GM12878 (cell line): ENCODE measurements at regions not wholly inside any gene's neighbourhood (a gene's known extent, or its start where the extent isn't known, plus 50 kb on each side); places are given as distances from the start of the nearest gene placed in this dataset.
A peak's percentile ranks its signal among the peaks of the same experiment; 100 is the strongest.

Experiments used
- ATAC-seq: fragments of 200-7000 bp; cut with Tn5 transposase; 3 replicates; pipeline ENCODE4 v1.9.1; 2020; ENCODE audit warnings: mild to moderate bottlenecking, moderate library complexity
- BruUV-seq: library from RNA; stranded (reverse); fragments of 400-500 nt; replicated peaks from 2 replicates; lab custom pipeline; 2021; lab: Mats Ljungman, UMichigan
- CTCF ChIA-PET: fragments of 300-600 bp; sonication (Branson Sonifier 250); formaldehyde crosslinking; extraction: SDS; loops from one replicate; lab custom pipeline; 2021; ENCODE audit warnings: inconsistent platforms; lab: Yijun Ruan, JAX
- POLR2A ChIA-PET: fragments of 350-600 bp; formaldehyde crosslinking; extraction: SDS; loops from one replicate; lab custom pipeline; 2021; ENCODE audit warnings: inconsistent platforms; lab: Charles Lee
- RAD21 ChIA-PET: fragments of 300-600 bp; sonication (Branson Sonifier 250); formaldehyde crosslinking; loops from one replicate; lab custom pipeline; 2023; ENCODE audit warnings: antibody characterized with exemption; ENCODE audit not compliant: unreplicated experiment; lab: Charles Lee
- SMC1A ChIA-PET: fragments of 300-600 bp; sonication (Branson Sonifier 250); formaldehyde crosslinking; loops from one replicate; lab custom pipeline; 2023; ENCODE audit not compliant: unreplicated experiment, uncharacterized antibody; lab: Charles Lee
- DNase-seq: peaks from one replicate; pipeline ENCODE4 v3.0.0-alpha.2; 2011; ENCODE audit warnings: low read depth, low spot score
- FAIRE-seq: peaks from 3 replicates; lab custom pipeline; 2011; peaks lifted over from hg19 to GRCh38; lab: Jason Lieb, UNC
- H2AFZ ChIP-seq: 2 replicates; pipeline ENCODE4 v1.6.0; 2011; ENCODE audit warnings: low read depth, low read length, control low read depth; ENCODE audit not compliant: control insufficient read depth
- H3K27ac ChIP-seq: 2 replicates; pipeline ENCODE4 v1.5.1; 2011; ENCODE audit warnings: control low read depth; ENCODE audit not compliant: control insufficient read depth, insufficient read depth
- H3K27me3 ChIP-seq, 2 experiments: replicated peaks in 1 of 2; 2 replicates each; pipeline versions ENCODE4 v1.6.0 to v1.6.1; 2011; ENCODE audit warnings: low read length in 1 of 2; ENCODE audit not compliant: control insufficient read depth in 2 of 2, insufficient read depth in 2 of 2
- H3K36me3 ChIP-seq, 2 experiments: 2 replicates each; pipeline ENCODE4 v1.5.1; 2011; ENCODE audit warnings: low read length in 1 of 2; ENCODE audit not compliant: control insufficient read depth in 2 of 2, insufficient read depth in 2 of 2
- H3K4me1 ChIP-seq: 2 replicates; pipeline ENCODE4 v1.6.1; 2011; ENCODE audit warnings: mild to moderate bottlenecking, low read length, moderate library complexity, mixed read lengths; ENCODE audit not compliant: control insufficient read depth, insufficient read depth
- H3K4me2 ChIP-seq: 2 replicates; pipeline ENCODE4 v1.6.0; 2011; ENCODE audit warnings: control low read depth; ENCODE audit not compliant: control insufficient read depth, insufficient read depth
- H3K4me3 ChIP-seq: fragments of 200-600 bp; sonication (generic); 2 replicates; pipeline ENCODE4 v1.5.1; 2016
- H3K79me2 ChIP-seq: 2 replicates; pipeline ENCODE4 v1.6.0; 2011; ENCODE audit warnings: low read length; ENCODE audit not compliant: control insufficient read depth, insufficient read depth
- H3K9ac ChIP-seq: 2 replicates; pipeline ENCODE4 v1.8.0; 2011; ENCODE audit warnings: low read length, control low read depth, mixed read lengths; ENCODE audit not compliant: control insufficient read depth, insufficient read depth
- H3K9me3 ChIP-seq: replicated peaks from 3 replicates; pipeline ENCODE4 v1.5.1; 2011; ENCODE audit warnings: mild to moderate bottlenecking, low read length; ENCODE audit not compliant: control insufficient read depth, insufficient read depth
- H4K20me1 ChIP-seq: 2 replicates; pipeline ENCODE4 v1.6.0; 2011; ENCODE audit not compliant: control insufficient read depth, insufficient read depth
- FOXK2 ChIP-seq: fragments of 450-650 bp; IDR thresholded peaks from 2 replicates; pipeline ENCODE4 v1.6.1; 2017; ENCODE audit warnings: mild to moderate bottlenecking, moderate library complexity
- GABPA ChIP-seq: IDR thresholded peaks from 2 replicates; pipeline ENCODE4 v1.6.1; 2014; ENCODE audit warnings: antibody characterized with exemption, low read depth, mild to moderate bottlenecking, inconsistent platforms
- JUNB ChIP-seq: IDR thresholded peaks from 2 replicates; pipeline ENCODE4 v1.6.1; 2016; ENCODE audit warnings: antibody characterized with exemption, mild to moderate bottlenecking
- KAT2A ChIP-seq: conservative IDR thresholded peaks from 2 replicates; pipeline ENCODE4 v1.6.1; 2011; ENCODE audit warnings: low read depth, low read length; ENCODE audit not compliant: control insufficient read depth
- MEF2A ChIP-seq: IDR thresholded peaks from 2 replicates; pipeline ENCODE4 v1.6.1; 2011; ENCODE audit warnings: low read depth, mild to moderate bottlenecking, low read length, moderate library complexity; ENCODE audit not compliant: insufficient read depth
- NFIC ChIP-seq: IDR thresholded peaks from 2 replicates; pipeline ENCODE4 v1.6.1; 2012; ENCODE audit warnings: low read depth, mild to moderate bottlenecking, inconsistent platforms, low read length, moderate library complexity
- NFYA ChIP-seq: IDR thresholded peaks from 2 replicates; pipeline ENCODE4 v1.6.1; 2011; ENCODE audit warnings: low read depth, mild to moderate bottlenecking, low read length, improper control_type of control experiment, borderline replicate concordance
- NR2F1 ChIP-seq: fragments of 450-650 bp; conservative IDR thresholded peaks from 2 replicates; pipeline ENCODE4 v1.6.1; 2017; ENCODE audit warnings: mild to moderate bottlenecking
- PAX8 ChIP-seq: fragments of 450-650 bp; IDR thresholded peaks from 2 replicates; pipeline ENCODE4 v1.6.1; 2017; ENCODE audit warnings: mild to moderate bottlenecking, moderate library complexity
- PML ChIP-seq: IDR thresholded peaks from 2 replicates; pipeline ENCODE4 v1.6.1; 2012; ENCODE audit warnings: low read length, inconsistent platforms
- POLR2AphosphoS5 ChIP-seq: IDR thresholded peaks from 2 replicates; pipeline ENCODE4 v1.6.1; 2011; ENCODE audit warnings: mild to moderate bottlenecking, low read length, inconsistent platforms
- SMC3 ChIP-seq: IDR thresholded peaks from 2 replicates; pipeline ENCODE4 v1.6.1; 2011; ENCODE audit warnings: low read length, improper control_type of control experiment, borderline replicate concordance
- STAT1 ChIP-seq: fragments of 450-650 bp; conservative IDR thresholded peaks from 2 replicates; pipeline ENCODE4 v1.6.1; 2014; ENCODE audit warnings: antibody characterized with exemption, mild to moderate bottlenecking
- ZZZ3 ChIP-seq: IDR thresholded peaks from 2 replicates; pipeline ENCODE4 v1.6.1; 2011; ENCODE audit warnings: low read depth; ENCODE audit not compliant: control insufficient read depth, insufficient read length
- WGBS: methylation state at CpG from one replicate; pipeline ENCODE4 v1.1.6; 2016; ENCODE audit warnings: low lambda C conversion rate; ENCODE audit not compliant: insufficient replicate concordance, insufficient coverage; ENCODE audit errors: missing lambda C conversion rate; 5-methylcytosine and 5-hydroxymethylcytosine counted together
- in situ Hi-C: fragments of 300-500 bp; cut with MboI; formaldehyde crosslinking; loops from 9 replicates; pipeline ENCODE4 v1.14.3; 2018; ENCODE audit warnings: mixed read lengths
- intact Hi-C: fragments of 100-400 bp; cut with micrococcal nuclease; formaldehyde crosslinking; loops from one replicate; pipeline ENCODE4 v1.14.2; 2022; ENCODE audit not compliant: unreplicated experiment
- TF ChIP-seq, protein P1 (sequence below): fragments of 450-650 bp; IDR thresholded peaks from 2 replicates; pipeline ENCODE4 v1.6.1; 2017; ENCODE audit warnings: mild to moderate bottlenecking, low read depth, inconsistent platforms; ENCODE audit not compliant: poor library complexity, severe bottlenecking

DNA sequence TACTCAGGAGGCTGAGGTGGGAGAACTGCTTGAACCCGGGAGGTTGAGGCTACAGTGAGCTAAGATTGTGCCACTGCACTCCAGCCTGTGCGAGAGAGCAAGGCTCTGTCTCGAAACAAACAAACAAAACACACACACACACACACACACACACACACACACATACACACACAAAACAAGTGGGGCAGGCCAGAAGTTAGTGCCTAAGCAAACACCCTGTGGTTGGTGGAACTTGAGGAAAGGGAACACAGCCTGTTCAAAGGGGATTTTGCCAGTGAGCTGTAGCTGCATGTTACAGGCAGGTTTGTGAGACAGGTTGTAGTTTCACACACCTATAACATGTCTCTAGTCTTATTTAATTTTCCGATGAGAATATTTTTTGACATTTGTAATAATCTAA, 175.3 kb upstream of the CLEC14A start:
- no peaks in the 10 kb centered on the region for H3K36me3 ChIP-seq
- no peaks in the 10 kb centered on the region for H3K79me2 ChIP-seq
- in situ Hi-C loops, result no loop called here
- H3K9ac ChIP-seq, result no peak overlapping the region
- no peak overlapping the region for H3K4me2 ChIP-seq
- BruUV-seq, result no TSS peak
- H4K20me1 ChIP-seq, result no peaks in the 10 kb centered on the region
- CTCF ChIA-PET, result interaction anchor here (0.6 to 1.1 kb wide), 2 partner anchors 13 to 383 kb away, joined by 3 read pairs; no protein-coding TSS in a partner anchor
- H3K4me1 ChIP-seq, result no peaks in the 10 kb centered on the region
- H3K27ac ChIP-seq, result no peak overlapping the region
- ATAC-seq (no peak), DNase-seq (no peak), FAIRE-seq (no peak)
- 25% methylated on average over 4 of the region's 4 CpGs for WGBS
- H2AFZ ChIP-seq, result no peak overlapping the region
- H3K27me3 ChIP-seq, result no peaks in the 10 kb centered on the region
- H3K9me3 ChIP-seq, result no peaks in the 10 kb centered on the region
- H3K4me3 ChIP-seq, result no peak overlapping the region
- TF ChIP-seq NFIC (no peak), FOXK2 (peak; percentile 32; the same call in 1 of the 2 replicates), STAT1 (no peak)
- POLR2A ChIA-PET, result no interaction called here
- RAD21 ChIA-PET, result no interaction called here
- SMC1A ChIA-PET, result interaction anchor here (0.6 to 1.1 kb wide), 3 partner anchors 12 to 169 kb away, joined by 3 read pairs; no protein-coding TSS in a partner anchor
- intact Hi-C loops, result no loop called here

DNA sequence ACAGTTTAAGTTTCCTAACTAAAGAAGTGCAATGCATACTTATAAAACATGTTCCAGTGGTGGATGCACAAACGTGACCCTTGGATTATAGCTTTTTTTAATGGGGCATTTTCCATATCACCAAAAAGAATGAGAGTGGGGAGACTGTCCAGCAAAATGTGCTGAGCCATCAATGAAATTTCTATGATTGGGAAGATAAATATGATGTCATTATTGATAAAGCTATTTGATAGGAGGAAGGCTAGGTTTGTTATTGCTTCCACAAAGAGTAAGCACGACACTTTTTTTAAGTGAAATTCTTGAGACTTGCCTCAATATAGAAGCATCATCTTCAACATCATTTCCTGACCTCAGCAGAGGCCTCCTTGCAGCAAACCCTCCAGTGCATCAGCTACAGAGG, 174.6 kb upstream of the CLEC14A start:
- DNase-seq (no peak), FAIRE-seq (no peak), ATAC-seq (no peak)
- no peaks in the 10 kb centered on the region for H3K27me3 ChIP-seq
- H3K4me1 ChIP-seq, result no peaks in the 10 kb centered on the region
- no peak overlapping the region for H2AFZ ChIP-seq
- no peaks in the 10 kb centered on the region for H3K79me2 ChIP-seq
- BruUV-seq, result no TSS peak
- in situ Hi-C loops (no loop called here), intact Hi-C loops (no loop called here)
- H3K36me3 ChIP-seq, result no peaks in the 10 kb centered on the region
- POLR2A ChIA-PET, result no interaction called here
- CTCF ChIA-PET, result interaction anchor here (0.6 kb wide), 1 partner anchor 382 kb away, joined by 3 read pairs; no protein-coding TSS in a partner anchor
- no peaks in the 10 kb centered on the region for H3K9me3 ChIP-seq
- H3K9ac ChIP-seq, result no peak overlapping the region
- H3K27ac ChIP-seq, result no peak overlapping the region
- H3K4me2 ChIP-seq, result no peak overlapping the region
- H4K20me1 ChIP-seq, result no peaks in the 10 kb centered on the region
- WGBS, result 16% methylated on average over 2 of the region's 2 CpGs
- H3K4me3 ChIP-seq, result no peak overlapping the region
- SMC1A ChIA-PET, result interaction anchor here (0.9 to 1.7 kb wide), 6 partner anchors 8 to 61 kb away, joined by 3 to 4 read pairs (median 3); no protein-coding TSS in a partner anchor
- RAD21 ChIA-PET, result no interaction called here
- TF ChIP-seq POLR2AphosphoS5 (no peak), GABPA (no peak), KAT2A (no peak), NFYA (no peak), SMC3 (no peak), JUNB (no peak), ZZZ3 (no peak), MEF2A (no peak), PAX8 (no peak), PML (no peak), NR2F1 (no peak)
- TF ChIP-seq, protein P1, sequence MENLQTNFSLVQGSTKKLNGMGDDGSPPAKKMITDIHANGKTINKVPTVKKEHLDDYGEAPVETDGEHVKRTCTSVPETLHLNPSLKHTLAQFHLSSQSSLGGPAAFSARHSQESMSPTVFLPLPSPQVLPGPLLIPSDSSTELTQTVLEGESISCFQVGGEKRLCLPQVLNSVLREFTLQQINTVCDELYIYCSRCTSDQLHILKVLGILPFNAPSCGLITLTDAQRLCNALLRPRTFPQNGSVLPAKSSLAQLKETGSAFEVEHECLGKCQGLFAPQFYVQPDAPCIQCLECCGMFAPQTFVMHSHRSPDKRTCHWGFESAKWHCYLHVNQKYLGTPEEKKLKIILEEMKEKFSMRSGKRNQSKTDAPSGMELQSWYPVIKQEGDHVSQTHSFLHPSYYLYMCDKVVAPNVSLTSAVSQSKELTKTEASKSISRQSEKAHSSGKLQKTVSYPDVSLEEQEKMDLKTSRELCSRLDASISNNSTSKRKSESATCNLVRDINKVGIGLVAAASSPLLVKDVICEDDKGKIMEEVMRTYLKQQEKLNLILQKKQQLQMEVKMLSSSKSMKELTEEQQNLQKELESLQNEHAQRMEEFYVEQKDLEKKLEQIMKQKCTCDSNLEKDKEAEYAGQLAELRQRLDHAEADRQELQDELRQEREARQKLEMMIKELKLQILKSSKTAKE, result no peak
